ENCODE measurements at regions not wholly inside any gene's neighbourhood (a gene's known extent, or its start where the extent isn't known, plus 50 kb on each side); places are given as distances from the start of the nearest gene placed in this dataset.
A peak's percentile ranks its signal among the peaks of the same experiment; 100 is the strongest.
"Not testable (repeated sequence)": the region's sequence is repeated elsewhere in the genome, so short reads cannot be mapped to it uniquely, and the experiment has no call there.

DNA sequence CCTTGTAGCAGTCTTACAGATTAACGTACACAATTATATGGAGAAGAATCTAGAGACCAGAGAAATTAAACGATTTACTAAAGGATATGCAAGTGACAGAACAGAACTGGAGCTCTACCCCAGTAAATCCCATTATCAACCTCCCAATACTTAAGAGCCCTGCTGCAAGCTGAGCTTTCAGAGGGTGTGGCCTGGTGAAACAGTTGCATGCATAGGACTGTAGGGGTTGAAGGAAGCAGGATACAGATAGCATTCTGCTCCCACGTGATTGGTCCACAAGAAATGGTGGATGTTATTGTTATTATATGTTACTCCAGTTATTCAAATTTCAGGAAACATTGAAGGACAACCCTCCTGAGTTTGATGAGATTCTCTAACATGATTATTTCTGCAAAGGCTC lies 210.8 kb upstream of the THUMPD2 start:
- CTCF ChIA-PET, result no interaction called here
- ATAC-seq (no peak), DNase-seq (no peak)
- H3K36me3 Mint-ChIP-seq, result no peaks in the 10 kb centered on the region
- peaks cover 2% of the 10 kb centered on the region for H3K4me1 Mint-ChIP-seq
- H3K4me3 Mint-ChIP-seq, result no peak overlapping the region
- H3K27ac Mint-ChIP-seq, result no peak overlapping the region
- H3K27me3 Mint-ChIP-seq, result no peaks in the 10 kb centered on the region
- no peaks in the 10 kb centered on the region for H3K9me3 Mint-ChIP-seq (ENCODE audit: low read depth)

DNA sequence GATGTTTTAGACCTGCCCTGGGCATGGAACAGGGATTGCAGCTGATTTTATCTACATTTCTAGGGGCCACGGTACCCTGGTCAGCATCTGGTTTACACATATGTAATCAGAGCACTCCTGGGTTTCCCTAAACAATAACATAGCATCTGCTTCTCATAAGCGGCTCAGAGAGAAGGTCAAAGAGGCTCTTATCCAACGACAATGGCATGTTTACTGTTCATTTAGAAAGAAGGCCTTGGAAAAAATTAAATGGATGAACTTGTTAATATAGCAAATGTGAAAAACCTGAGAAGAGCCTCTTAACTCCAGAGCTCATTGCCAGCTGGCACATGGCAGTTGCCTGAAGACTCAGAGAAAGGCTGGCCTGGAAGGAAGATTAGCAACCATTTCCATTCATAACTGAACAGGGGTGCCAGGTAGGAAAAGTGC lies 202.8 kb upstream of the THUMPD2 start:
- no peaks in the 10 kb centered on the region for H3K36me3 Mint-ChIP-seq
- H3K27me3 Mint-ChIP-seq, result no peaks in the 10 kb centered on the region

DNA sequence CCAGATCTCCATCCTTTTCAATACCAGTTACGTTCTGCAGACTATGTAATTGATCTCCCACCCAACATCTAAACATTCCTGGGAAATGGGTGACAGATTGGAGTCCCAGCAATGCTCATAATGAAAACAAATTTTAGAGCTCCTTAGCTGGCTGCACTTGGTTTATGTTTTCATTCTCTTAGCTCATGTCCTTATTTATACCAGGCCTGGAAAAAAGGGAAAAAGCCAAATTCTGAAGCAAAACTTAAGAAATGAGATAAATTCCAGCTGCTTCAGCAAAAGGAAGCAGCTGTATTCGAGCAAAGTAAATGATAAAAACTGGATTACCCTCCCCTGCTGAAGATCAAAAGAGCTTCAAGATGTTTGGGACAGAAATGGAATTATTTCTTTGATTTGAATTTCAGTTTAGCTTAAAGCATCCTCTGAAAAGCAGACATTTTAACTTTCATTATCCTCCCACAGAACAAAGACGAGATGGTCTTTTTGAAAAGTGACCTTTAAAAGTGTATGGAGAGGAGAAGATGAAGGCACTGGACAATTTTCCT lies 196.5 kb upstream of the THUMPD2 start:
- ATAC-seq (no peak), DNase-seq (no peak)
- no peaks in the 10 kb centered on the region for H3K36me3 Mint-ChIP-seq
- no peaks in the 10 kb centered on the region for H3K4me1 Mint-ChIP-seq
- CTCF ChIA-PET, result no interaction called here
- H3K27ac Mint-ChIP-seq, result no peak overlapping the region
- H3K9me3 Mint-ChIP-seq (ENCODE audit: low read depth), result peaks cover 2% of the 10 kb centered on the region
- H3K4me3 Mint-ChIP-seq, result no peak overlapping the region
- no peaks in the 10 kb centered on the region for H3K27me3 Mint-ChIP-seq

More for the DNA sequence above, 202.8 kb upstream of the THUMPD2 start:
- H3K4me1 Mint-ChIP-seq, result no peaks in the 10 kb centered on the region
- H3K9me3 Mint-ChIP-seq (ENCODE audit: low read depth), result peaks cover 3% of the 10 kb centered on the region
- CTCF ChIA-PET, result interaction anchor here (0.9 to 1.5 kb wide), 2 partner anchors 10 to 13 kb away, joined by 3 read pairs; no protein-coding TSS in a partner anchor
- no peak overlapping the region for H3K4me3 Mint-ChIP-seq
- no peak overlapping the region for H3K27ac Mint-ChIP-seq
- ATAC-seq, result no peak
- DNase-seq, result no peak

DNA sequence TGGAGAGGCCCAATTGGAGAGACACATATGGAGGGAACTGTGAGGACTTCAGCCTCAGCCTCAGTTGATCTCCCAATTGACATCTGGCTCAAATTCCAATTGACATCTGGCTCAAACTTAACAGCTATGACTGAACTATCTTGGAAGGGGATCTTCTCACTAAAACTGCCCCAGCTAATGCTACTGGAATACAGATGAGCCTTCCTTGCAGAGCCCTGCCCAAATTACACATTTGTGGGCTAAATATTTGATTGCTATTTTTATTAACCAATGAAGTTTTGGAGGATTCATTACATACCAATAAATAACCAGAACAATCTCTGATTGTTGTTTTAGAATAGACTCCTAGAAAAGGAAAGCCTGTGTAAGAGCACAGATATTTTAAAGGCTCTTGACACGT lies 189.0 kb upstream of the THUMPD2 start:
- Mint-ChIP-seq H3K27me3 (peaks cover 2% of the 10 kb centered on the region), H3K27ac (no peak overlapping the region), H3K4me3 (no peak overlapping the region), H3K36me3 (no peaks in the 10 kb centered on the region), H3K9me3 (ENCODE audit: low read depth) (peaks cover 2% of the 10 kb centered on the region), H3K4me1 (no peaks in the 10 kb centered on the region)
- ATAC-seq, result no peak
- DNase-seq, result no peak
- CTCF ChIA-PET, result no interaction called here

DNA sequence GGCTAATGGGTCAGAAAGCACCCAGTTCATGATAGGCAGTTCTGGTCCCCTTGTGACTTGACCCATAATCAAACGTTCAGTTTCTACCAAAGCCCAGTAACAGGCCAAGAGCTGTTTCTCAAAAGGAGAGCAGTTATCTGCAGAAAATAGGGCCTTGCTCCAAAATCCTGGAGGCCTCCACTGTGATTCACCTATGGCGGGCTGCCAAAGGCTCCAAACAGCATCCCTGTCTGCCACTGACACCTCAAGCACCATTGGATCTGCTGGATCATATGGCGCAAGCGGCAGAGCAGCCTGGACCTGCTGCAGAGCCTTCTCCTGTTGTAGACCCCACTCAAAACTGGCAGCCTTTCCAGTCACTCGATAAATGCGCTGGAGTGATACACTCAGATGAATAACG lies 181.6 kb upstream of the THUMPD2 start:
- H3K4me1 Mint-ChIP-seq; H3K9me3 Mint-ChIP-seq (ENCODE audit: low read depth); H3K36me3 Mint-ChIP-seq; DNase-seq; H3K4me3 Mint-ChIP-seq; H3K27me3 Mint-ChIP-seq; H3K27ac Mint-ChIP-seq; CTCF ChIA-PET; ATAC-seq: not testable (repeated sequence)

DNA sequence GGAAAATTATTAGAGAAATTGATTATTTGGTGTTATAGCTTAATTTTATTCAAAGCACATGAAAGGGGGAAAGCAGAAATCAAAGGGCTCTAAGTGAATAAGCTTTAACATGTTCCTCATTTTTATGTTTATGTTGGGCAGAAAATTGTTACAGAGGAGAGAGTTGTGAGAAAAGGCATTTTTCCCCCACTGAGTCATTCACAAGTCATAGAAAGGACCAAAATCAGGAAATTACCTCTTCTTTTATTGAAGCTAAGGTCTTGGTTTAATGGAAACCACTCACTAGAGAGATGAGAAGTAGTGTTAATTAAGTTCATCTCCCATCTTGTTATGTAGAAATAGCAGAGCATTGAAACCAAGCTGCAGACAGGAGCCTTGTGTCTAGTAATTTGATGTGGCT lies 175.3 kb upstream of the THUMPD2 start:
- no peak for DNase-seq
- Mint-ChIP-seq H3K27me3 (peaks cover 4% of the 10 kb centered on the region), H3K27ac (no peak overlapping the region), H3K4me3 (no peak overlapping the region), H3K36me3 (no peaks in the 10 kb centered on the region), H3K4me1 (no peaks in the 10 kb centered on the region), H3K9me3 (ENCODE audit: low read depth) (no peaks in the 10 kb centered on the region)
- ATAC-seq, result no peak
- CTCF ChIA-PET, result no interaction called here

DNA sequence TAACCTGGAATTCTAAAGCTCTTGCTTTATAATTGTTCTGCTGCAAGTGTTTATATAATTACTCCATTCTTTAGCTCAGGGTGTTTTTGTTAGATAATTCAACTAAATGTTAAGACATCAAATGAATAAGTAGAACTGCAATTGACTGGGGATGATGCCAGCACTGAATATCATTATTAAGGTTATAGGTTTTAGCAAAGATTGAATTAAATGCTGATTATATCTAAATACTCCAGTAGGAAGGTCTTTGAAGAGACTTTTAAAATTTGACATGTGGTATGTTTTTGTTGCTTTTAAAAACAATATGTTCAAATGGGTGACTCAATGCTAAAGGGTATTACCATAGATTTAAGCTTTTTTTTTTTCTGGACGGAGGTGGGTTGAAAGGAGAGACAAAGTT lies 170.1 kb upstream of the THUMPD2 start:
- no peaks in the 10 kb centered on the region for H3K27me3 Mint-ChIP-seq
- ATAC-seq, result no peak
- CTCF ChIA-PET, result no interaction called here
- DNase-seq, result no peak
- no peaks in the 10 kb centered on the region for H3K9me3 Mint-ChIP-seq (ENCODE audit: low read depth)
- H3K4me3 Mint-ChIP-seq, result no peak overlapping the region
- H3K36me3 Mint-ChIP-seq, result peaks cover 3% of the 10 kb centered on the region
- H3K4me1 Mint-ChIP-seq, result peaks cover 21% of the 10 kb centered on the region
- H3K27ac Mint-ChIP-seq, result no peak overlapping the region

DNA sequence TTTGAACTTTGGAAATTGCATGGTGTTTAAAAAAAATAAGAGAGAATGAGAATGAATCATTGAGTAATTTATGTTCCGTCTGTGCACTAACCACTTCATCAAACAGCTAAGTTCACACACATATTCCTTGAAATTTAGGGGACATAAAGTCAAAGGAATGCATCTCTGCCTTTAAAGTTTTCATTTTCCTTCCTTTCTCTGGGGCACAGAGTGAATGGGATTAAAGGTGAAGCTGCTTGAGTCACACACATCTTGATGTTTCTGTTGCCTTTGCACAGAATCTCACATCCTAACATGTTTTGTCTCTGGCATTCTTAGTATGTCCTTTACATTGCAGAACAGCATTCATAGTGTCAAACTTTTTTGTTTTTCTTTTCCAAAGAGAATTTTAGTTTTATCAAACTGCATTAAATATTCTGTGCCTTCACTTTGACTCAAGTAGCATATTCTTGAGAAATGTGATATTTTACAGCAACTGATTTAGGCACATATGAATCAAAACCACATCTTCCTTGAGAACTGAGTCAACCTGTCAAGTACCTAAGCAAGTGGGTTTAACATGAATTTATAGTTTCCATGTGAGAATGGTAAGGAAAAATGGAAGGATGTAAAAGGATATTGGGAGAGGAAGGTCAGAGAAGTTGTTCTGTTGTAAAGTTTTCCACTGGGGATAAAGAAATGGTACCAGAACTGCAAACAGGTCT lies 169.1 kb upstream of the THUMPD2 start:
- Mint-ChIP-seq H3K27me3 (no peaks in the 10 kb centered on the region), H3K4me3 (no peak overlapping the region), H3K4me1 (peaks cover 22% of the 10 kb centered on the region), H3K9me3 (ENCODE audit: low read depth) (peaks cover under 1% of the 10 kb centered on the region), H3K36me3 (peaks cover 4% of the 10 kb centered on the region), H3K27ac (no peak overlapping the region)
- ATAC-seq, result no peak
- CTCF ChIA-PET, result interaction anchor here (1.2 kb wide), 1 partner anchor 36 kb away, joined by 3 read pairs; no protein-coding TSS in a partner anchor
- no peak for DNase-seq

DNA sequence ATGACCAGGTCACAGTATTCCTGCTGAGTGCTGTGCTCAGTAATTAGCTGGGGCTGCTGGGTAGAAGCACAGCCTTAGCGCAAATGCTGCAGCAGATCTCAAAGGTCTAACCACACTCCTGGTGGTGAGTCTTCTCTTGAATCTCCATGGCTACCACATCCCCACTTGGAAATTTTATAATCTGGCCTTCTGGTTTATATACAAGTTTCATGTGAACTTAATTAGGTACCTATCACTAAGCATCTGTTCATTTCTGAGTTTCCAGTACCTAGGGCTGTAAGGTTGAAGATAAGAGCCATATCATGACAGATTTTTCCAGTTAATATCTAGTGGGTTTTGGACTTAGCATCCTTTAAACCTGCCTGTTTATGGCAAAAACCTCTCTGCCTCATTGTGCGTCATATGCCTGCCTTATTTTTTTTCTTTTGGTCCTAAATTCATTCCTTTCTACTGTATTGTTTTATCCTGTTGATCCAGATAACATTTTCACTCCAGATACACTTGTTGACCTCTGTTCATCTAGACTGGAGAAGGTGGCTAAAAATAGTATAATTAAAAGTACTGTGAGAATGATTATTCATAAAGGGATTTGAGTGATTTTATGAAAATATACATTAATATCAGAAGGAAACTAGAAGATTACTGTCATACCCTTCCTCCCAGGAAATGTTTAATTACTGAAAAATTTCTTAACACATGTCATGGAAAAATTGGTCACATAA lies 168.4 kb upstream of the THUMPD2 start:
- CTCF ChIA-PET, result interaction anchor here (1.2 kb wide), 1 partner anchor 35 kb away, joined by 3 read pairs; no protein-coding TSS in a partner anchor
- Mint-ChIP-seq H3K27ac (no peak overlapping the region), H3K36me3 (peaks cover 6% of the 10 kb centered on the region), H3K4me3 (no peak overlapping the region), H3K9me3 (ENCODE audit: low read depth) (peaks cover 3% of the 10 kb centered on the region), H3K27me3 (no peaks in the 10 kb centered on the region), H3K4me1 (peaks cover 25% of the 10 kb centered on the region)
- DNase-seq (no peak), ATAC-seq (no peak)

DNA sequence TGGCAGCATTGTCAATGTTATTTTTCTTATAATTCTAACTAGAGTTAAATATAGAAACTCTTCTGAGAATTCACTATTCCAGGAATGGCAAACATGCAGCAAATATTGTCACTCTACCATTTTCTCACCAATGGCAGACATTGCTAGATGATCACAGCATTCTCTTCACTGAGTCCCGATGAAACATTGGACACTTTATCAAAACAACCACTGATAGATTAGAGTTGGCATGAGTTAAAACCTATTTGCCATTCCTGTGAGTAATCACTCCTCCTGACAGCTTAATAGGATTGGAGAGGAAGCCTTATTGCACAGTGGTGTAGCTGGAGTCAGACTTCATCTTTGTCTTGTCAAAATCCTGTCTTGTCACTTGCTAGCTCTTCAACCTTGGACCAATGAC lies 163.9 kb upstream of the THUMPD2 start:
- H3K36me3 Mint-ChIP-seq, result peaks cover 24% of the 10 kb centered on the region

DNA sequence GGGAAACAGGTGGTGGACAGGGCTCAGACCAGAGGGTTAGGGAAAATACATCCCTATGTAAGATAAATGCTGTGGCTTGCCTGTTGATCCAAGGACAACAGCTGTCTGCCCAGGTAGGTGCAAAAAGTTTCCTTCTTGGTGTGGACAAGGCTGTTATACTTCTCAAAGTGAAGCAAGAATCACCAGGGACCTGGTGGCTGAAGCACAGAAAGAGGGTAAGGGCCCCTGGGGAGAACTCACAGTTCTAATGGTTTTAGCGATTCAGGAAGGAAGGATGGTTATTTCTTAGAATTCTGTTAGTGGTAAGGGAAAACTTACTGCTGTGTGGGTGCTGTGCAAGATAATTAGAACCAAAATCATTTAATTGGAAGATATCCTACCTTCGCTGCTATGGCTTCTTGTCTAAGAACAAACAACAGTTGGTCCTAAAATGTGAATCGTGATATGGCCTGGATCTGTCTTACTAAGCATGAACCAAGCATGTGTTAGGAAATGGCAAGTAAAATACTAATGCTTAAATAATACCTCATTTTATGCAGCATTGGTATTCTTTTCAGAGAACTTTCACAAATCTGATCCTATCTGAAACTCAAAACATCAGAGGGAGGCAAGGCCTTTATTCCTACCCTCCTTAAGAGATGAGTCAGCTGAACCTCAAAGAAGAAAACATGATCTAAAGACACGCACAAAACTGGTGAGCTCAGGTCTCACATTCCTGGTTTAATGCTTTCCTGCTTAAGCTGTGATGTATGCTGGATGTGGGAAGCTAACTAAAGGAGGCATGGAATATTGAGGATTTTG lies 159.2 kb upstream of the THUMPD2 start:
- peaks cover 53% of the 10 kb centered on the region for H3K4me1 Mint-ChIP-seq

More for the DNA sequence above, 163.9 kb upstream of the THUMPD2 start:
- H3K27ac Mint-ChIP-seq, result no peak overlapping the region
- DNase-seq (no peak), ATAC-seq (no peak)
- H3K27me3 Mint-ChIP-seq, result no peaks in the 10 kb centered on the region
- peaks cover 13% of the 10 kb centered on the region for H3K9me3 Mint-ChIP-seq (ENCODE audit: low read depth)
- H3K4me3 Mint-ChIP-seq, result no peak overlapping the region
- CTCF ChIA-PET, result interaction anchor here (0.8 kb wide), 1 partner anchor 23 kb away, joined by 3 read pairs; no protein-coding TSS in a partner anchor
- peaks cover 44% of the 10 kb centered on the region for H3K4me1 Mint-ChIP-seq

DNA sequence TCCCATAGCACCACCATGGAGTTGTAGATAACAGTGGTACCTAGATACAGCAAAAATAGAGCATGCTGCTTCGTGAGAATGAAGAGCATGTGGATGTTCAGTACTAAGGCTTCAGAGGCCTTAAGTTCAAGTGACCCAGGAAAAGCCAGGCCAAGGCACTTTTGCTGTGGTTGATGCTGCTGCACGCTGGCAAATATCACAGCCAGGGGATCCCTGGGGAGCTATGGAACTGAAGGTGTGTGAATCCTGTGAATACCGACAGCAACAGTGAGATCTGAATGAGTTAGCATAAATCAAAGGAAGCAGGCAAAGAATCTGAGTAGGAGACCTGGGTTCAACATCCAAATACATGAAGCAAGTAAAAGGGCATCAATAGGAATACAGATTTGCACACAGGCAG lies 158.6 kb upstream of the THUMPD2 start:
- peaks cover 49% of the 10 kb centered on the region for H3K4me1 Mint-ChIP-seq
- H3K27me3 Mint-ChIP-seq, result peaks cover 4% of the 10 kb centered on the region
- peak overlapping the region; percentile 80 for H3K27ac Mint-ChIP-seq
- H3K36me3 Mint-ChIP-seq, result peaks cover 36% of the 10 kb centered on the region
- ATAC-seq, result peak; percentile 30
- CTCF ChIA-PET, result no interaction called here
- H3K4me3 Mint-ChIP-seq, result peak overlapping the region; percentile 2
- peaks cover 10% of the 10 kb centered on the region for H3K9me3 Mint-ChIP-seq (ENCODE audit: low read depth)
- no peak for DNase-seq

More for the DNA sequence above, 159.2 kb upstream of the THUMPD2 start:
- DNase-seq (no peak), ATAC-seq (peak; percentile 61)
- peaks cover 35% of the 10 kb centered on the region for H3K36me3 Mint-ChIP-seq
- peak overlapping the region; percentile 80 for H3K27ac Mint-ChIP-seq
- CTCF ChIA-PET, result no interaction called here
- peaks cover 13% of the 10 kb centered on the region for H3K9me3 Mint-ChIP-seq (ENCODE audit: low read depth)
- peak overlapping the region; percentile 2 for H3K4me3 Mint-ChIP-seq
- H3K27me3 Mint-ChIP-seq, result peaks cover under 1% of the 10 kb centered on the region

DNA sequence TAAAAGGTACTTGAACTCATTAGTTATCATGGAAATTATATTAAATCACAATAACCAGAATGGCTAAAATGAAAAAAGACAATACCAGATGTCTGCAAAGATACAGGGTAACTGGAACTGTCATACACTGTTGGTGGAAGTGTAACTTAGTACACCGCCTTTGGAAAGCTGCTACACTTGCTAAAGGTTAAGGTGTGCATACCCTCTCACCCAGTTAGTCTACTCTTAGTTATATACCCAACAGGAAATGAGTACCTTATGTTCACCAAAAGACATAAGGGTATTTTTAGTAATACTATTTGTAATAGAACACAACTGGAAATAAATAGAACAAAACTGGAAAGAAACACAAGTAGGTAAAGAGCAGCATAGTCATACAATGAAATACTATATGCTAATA lies 155.8 kb upstream of the THUMPD2 start:
- CTCF ChIA-PET, result no interaction called here
- Mint-ChIP-seq H3K4me3 (no peak overlapping the region), H3K9me3 (ENCODE audit: low read depth) (no peaks in the 10 kb centered on the region), H3K36me3 (peaks cover 39% of the 10 kb centered on the region), H3K27ac (no peak overlapping the region), H3K4me1 (peaks cover 42% of the 10 kb centered on the region), H3K27me3 (peaks cover 4% of the 10 kb centered on the region)
- no peak for DNase-seq
- ATAC-seq, result no peak
